DMS53 (cell line): ENCODE measurements at regions not wholly inside any gene's neighbourhood (a gene's known extent, or its start where the extent isn't known, plus 50 kb on each side); places are given as distances from the start of the nearest gene placed in this dataset.
A peak's percentile ranks its signal among the peaks of the same experiment; 100 is the strongest.
"Not testable (repeated sequence)": the region's sequence is repeated elsewhere in the genome, so short reads cannot be mapped to it uniquely, and the experiment has no call there.

ENCODE experiments used
- DNase-seq: peaks from one replicate; lab custom pipeline; 2025; lab: John Stamatoyannopoulos, UW

DNA sequence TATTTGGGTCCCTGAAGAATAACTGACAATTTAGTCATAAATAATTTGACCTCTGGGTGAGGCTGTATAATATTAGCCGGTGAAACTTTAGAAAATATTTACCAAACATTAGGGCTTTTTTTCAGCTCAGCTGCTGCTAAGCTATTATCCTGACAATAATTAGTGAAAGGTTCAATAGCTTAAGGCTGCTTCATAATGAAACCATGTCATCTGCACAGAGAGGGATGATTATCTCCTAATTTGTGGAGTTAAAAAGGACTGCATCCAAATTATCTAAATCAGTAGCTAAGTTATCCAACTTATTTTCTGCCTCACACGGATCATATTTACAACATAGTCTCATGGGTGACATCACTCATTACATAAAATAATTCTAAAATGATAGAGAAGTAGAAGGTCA, 1249.8 kb downstream of the RAPGEF2 start:
- no peak for DNase-seq

DNA sequence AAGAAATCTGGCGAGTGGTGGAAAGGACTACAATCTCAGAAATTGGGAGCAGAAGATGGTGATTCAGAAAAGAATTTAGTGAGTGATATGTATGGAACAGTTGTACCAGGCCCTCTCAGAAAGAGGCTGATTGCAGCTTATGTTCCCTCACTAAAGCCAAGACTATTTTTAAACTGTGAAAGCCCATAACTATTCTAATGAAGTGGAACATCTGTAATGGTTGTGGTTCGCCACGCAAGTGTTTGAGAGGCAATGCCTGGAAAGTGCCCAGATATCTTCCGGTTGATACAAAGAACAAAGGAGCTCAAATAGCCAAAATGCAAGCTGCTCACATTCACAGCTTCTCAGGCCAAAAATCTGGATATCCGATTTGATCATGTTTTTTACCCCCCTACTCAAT, 1250.7 kb downstream of the RAPGEF2 start:
- no peak for DNase-seq

DNA sequence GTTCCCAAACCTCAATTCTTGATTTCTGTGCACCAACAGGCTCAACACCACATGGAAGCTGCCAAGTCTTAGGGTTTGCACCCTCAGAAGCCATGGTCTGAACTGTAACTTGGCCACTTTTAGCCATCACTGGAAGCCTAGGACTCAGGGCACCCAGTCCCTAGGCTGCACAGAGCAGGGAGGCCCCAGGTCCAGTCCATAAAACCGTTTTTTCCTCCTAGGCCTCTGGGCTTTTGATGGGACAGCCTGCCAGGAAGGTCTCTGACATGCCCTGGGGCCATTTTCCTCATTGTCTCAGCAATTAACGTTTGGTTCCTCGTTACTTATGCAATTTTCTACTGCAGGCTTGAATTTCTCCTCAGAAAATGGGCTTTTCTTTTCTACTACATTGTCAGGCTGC, 1259.6 kb downstream of the RAPGEF2 start:
- no peak for DNase-seq

DNA sequence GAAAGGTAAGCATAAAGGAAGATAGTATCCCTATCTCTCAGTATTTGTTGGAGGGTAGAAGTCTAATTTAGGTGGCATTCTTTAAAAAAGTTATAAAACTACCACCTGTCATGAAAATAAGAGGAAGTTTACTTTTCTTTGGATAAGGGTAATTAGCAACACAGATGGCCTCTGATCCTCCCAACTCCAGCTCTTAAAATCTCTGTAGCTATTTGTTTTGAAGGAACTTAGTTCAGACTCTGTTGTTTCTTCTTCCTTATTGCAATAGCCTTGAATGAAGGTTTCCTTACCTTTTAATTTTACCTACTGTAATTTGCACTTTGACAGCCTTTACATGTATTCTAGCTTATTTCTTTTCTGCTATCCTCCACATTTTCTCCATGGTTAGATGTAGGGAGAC, 1261.3 kb downstream of the RAPGEF2 start:
- peak; percentile 16 for DNase-seq

DNA sequence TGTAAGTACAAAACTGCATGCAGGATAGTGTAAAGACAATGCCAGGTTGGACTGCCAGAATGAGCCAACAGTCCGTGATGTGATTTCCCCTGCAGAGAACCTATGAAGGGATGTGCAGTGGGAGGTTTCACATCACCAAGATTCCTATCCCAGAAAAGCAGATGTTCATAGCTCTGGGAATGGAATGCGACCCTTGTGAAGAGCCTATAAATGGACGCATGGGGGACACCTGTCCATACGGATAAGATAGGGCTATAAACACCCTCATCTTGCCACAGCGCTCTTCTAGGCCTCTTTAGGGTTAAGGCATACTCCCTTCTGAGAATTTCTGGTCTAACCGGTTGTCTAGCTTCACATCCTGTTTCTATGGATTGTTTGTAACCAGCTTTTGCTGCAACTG, 1261.8 kb downstream of the RAPGEF2 start:
- DNase-seq, result peak; percentile 75

DNA sequence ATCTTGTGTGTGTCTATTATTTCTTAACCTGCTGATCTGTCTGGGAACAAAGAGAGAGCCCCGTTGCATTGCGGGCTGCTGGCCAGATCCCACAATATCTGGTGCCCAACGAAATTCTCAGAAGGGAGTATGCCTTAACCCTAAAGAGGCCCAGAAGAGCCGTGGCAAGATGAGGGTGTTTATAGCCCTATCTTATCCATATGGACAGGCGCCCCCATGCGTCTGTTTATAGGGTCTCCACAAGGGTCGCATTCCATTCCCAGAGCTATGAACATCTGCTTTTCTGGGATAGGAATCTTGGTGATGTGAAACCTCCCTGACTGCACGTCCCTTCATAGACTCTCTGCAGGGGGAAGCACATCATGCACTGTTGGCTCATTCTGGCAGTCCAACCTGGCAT, 1262.5 kb downstream of the RAPGEF2 start:
- DNase-seq, result peak; percentile 4

DNA sequence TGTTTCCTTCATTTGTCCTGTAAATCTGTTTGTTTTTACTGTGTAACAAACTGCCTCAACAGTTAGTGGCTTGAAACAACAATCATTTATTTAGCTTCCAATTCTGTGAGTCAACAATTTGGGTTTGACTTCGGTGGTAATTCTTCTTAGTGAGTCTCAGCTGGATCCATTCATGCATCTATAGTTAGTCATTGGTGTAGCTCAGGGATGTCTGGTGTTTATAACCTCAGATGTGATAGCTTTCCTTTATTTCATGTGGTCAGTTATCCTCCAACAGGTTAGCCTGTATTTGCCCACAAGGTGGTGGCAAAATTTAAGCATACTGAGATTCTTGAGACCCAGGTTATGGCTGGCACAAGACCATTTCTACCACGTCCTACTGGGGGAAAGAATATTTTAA, 1267.2 kb downstream of the RAPGEF2 start:
- peak; percentile 12 for DNase-seq

DNA sequence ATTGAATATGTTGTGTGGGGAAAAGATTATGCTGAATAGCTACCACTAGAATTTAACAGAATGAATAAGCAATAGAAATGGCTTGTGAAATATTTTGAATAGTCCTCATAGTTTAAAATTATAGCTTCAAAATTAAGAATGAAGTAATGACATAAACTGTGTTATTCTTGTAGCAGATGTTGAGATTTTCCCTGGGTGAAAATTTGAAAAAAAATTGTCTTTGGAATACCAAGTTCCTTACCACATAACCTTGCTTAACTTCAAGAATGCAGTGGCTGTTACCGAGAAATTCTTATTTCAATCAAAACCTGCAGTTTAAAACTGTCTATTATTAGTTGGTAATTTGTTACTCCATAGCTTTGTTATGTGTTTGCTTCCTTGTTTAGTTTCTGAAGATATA, 1268.6 kb downstream of the RAPGEF2 start:
- no peak for DNase-seq

DNA sequence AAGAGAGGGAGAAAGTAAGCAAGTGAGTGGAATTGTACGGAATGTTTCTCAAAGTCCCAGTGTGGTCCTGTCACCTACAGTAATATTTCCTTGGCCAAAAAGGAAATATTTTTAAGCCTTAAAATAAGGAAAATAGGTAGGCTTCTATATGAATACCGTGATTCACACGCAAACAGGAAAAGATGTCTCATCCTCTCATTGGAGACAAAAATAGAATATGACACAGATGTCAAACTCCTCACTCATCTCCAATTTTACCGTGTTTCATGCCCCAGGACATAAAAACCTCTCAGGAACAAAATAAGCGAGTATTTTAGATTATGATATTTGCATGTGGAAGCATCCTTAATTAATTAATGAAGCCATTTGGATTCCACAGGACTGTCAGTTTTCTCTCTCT, 1269.5 kb downstream of the RAPGEF2 start:
- no peak for DNase-seq

DNA sequence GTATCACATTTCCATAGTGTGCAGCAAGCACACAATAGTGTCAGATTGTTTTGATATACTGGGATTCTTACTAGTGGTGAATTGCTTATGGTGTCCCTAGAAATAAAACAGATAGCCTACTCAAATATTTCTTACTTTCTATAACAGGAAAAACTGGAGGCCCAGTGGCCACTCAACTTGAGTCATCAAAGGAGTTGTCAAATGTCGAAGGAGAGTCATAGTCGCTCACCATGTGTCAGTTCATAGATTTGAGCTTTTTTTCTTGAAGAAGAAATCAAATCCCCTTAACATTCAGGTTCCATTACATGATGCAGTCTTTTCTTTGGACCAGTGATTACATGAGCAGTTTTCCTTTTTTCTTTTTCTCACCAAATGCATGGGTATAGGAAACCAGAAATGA, 1271.0 kb downstream of the RAPGEF2 start:
- DNase-seq, result no peak

DNA sequence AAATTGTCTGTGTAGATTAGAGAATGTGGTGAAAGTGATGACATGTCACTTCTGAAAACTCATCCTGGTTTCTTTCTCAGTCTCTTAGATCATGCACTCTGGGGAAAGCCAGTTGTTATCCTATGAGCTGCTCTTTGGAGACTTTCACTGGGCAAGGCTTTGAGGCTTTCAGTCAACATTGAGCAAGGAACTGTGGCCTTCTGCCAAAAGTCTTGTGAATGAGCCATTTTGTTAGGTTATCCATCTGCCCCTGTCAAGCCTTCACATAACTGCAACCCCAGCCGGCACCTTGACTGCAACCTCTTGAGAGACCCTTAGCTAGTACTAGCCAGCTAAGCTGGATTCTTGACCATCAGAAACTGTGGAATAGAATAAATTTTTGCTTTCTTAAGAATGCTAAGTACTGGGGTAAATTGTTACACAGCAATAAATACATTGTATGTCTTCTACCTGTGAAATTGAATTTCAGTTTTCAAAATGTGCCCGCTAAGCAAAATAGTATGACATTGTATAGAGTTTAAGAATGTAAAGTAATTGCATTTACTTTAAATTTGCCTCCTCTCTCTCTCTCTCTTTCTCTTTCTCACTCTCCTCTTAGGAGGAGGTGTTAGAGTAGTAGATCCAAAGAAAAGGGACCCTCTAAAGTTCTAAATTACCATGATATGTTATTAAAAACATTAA, 1273.0 kb downstream of the RAPGEF2 start:
- DNase-seq, result peak; percentile 4

DNA sequence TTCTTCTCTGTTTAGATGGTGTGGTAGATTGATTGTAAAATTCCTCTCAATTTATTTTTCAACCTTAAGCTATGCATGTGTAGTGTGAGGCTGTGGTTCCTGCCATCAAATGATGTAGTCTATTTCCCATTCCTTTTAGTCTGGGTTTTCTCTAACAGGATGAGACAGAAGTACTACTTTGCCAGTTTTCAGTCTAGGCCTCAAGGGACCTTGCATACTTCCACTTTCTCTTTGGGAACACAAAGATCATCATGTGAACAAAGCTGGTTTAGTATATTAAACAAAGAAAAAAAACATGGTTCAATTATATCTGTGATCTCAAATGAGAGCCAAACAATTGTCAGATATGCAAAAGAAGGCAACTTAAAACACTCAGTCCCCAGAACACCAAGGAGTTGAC, 1284.0 kb downstream of the RAPGEF2 start:
- no peak for DNase-seq

DNA sequence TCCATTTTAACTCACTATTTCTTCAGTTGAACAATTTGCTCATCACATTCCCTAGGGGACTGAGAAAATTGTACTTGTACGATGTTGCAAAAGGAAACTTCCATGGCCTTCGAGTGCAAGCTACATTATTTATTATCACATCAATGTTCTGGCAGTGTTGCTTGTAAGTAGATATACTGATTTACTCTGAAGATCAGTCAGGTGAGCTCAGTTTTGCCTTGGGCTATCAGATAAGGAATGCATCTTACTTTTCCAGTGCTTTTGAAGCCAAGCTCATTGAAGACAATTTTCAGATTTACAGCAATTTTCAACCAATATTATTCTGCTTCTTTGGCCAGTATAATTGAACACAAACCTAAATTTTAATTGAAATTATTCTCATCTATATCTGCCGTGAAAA, 1296.9 kb downstream of the RAPGEF2 start:
- DNase-seq, result no peak

DNA sequence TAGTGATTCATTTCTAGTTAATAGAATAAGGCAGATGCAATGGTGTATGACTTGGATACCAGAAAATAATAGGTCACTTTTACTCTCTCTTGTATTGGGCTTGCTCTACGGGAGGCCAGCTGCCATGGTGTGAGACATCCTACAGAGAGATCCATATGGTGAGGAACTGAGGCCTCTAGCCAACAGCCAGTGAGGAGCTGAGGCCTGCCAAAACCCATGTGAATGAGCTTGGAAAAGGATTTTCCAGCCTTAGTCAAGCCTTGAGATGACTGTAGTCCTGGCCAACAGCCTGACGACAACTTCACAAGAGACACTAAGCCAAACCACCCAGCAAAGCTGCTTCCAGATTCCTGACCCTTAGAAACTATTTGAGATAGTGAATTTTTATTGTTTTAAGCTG, 1300.2 kb downstream of the RAPGEF2 start:
- DNase-seq, result no peak

DNA sequence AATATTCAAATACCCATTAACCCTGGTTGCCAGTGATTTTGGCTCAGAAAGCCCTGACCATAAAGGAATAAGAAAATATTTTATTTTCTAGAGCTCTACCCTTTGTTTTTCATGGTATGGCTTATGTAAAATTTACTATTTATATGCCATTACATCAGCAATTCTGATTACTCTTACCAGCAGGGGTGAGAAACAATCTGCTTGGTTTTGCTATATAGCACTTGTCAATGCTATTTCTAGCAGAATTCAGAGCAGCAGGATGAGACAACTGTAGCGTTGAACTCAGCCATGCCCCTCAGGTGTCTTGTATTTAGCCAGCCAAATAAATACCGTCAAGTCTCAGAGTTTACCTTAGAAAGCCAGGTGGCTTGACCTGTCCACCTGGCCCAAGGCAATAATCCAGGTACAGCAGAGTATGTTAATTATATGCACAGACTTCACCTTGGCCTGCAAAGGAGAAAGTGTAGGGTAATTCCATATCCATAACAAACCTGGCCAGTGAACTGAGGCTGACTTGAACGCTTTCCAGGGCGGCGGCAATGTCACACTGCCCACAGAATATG, 1303.5 kb downstream of the RAPGEF2 start:
- no peak for DNase-seq

DNA sequence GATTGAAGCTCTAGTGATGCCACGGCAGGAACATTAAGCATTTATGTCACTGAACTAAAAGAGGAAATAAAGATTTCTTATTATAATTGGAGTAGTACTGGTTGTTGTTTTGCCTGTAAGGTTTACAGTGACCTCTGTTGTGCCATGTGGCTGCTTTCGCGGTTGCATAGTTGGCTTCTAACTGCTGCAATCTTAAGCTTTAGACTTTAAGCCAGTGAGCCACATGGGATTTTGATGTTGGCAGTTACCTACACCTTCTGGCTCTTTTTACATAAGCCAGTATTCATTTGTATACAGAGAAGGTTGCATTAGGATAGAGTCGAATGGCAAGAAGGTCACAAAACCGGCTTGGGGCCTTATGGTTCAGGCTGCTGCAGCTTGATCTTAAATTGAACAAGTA, 1311.6 kb downstream of the RAPGEF2 start:
- DNase-seq, result no peak

DNA sequence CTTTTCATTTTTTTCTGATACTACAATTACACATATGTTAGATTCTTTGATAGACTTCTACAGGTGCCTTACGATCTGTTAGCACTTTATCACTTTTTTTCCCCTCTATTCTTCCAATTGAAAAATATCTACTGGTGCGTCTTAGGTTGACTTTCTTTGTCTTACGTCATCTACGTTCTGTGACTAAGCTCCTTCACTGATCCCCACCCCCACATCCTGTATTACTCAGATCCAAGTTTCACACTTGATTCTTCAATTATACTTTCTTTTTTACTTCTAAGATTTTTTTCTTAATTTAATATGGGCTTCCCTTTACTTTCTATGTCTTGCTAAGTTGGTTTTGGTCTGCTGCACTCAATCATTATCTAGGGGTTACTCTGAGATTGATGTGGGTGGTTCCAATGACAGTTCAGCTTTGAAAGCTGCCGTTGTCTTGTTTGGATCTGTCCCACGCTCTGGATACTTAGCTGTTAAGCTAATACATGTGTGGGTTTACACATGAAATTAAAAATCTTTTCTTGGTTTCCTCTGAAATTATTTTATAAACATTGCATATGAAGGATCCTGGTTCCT, 1321.1 kb downstream of the RAPGEF2 start:
- DNase-seq, result no peak

DNA sequence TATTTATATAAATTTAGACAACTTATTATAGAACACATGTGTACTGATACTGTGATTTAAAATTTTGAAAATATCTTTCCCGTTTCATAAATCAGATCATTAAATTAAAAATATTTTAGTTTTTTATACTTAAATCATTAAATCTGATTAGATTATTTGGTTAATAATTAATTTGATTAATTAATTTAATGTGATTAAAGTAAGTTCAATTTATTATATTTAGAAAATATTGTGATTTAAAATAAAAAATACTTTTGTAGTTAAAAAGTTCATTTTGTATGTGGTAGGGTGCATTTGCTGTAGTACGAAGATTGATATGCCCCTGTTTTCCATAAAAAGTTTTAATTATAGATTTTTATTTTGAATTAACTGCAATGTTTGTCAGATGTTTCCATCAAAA, 1323.4 kb downstream of the RAPGEF2 start:
- no peak for DNase-seq

DNA sequence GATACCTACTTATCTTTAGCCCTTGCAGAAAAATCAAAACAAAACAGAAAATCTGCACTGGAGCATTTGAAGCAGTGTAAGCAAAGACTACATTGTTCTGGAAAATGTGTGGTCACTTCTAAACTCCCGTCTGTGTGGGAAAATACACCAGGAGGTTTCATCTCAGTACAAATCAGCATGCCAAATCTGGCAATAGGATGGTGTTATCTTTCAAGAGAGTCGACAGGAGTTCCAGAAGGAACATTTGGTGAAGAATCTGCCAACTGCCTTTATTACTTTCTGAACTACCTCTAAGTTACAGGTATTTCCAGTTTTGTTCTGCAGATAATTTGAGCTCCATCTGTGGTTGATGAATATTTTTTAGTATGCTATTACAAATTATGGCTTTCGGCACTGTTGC, 1348.0 kb downstream of the RAPGEF2 start:
- DNase-seq, result no peak

DNA sequence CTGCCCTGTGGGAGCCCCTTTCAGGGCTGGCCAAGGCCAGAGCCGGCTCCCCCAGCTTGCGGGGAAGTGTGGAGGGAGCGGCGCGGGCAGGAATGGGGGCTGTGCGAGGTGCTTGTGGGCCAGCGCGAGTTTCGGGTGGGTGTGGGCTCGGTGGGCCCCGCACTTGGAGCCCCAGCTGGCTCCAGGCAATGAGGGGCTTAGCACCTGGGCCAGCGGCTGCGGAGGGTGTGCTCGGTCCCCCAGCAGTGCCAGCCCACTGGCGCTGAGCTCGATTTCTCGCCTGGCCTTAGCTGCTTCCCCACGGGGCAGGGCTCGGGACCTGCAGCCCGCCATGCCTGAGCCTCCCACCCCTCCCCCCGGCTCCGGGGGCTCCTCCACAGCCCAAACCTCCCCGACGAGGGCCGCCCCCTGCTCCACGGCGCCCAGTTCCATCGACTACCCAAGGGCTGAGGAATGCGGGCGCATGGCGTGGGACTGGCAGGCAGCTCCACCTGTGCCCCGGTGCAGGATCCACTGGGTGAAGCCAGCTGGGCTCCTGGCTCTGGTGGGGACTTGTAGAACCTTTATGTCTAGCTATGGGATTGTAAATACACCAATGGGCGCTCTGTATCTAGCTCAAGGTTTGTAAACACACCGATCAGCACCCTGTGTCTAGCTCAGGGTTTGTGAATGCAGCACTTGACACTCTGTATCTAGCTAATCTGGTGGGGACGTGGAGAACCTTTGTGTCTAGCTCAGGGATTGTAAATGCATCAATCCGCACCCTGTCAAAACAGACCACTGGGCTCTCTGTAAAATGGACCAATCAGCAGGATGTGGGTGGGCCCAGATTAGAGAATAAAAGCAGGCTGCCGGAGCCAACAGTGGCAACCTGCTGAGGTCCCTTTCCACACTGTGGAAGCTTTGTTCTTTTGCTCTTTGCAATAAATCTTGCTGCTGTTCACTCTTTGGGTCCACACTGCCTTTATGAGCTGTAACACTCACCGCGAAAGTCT, 1379.1 kb downstream of the RAPGEF2 start:
- not testable (repeated sequence) for DNase-seq

DNA sequence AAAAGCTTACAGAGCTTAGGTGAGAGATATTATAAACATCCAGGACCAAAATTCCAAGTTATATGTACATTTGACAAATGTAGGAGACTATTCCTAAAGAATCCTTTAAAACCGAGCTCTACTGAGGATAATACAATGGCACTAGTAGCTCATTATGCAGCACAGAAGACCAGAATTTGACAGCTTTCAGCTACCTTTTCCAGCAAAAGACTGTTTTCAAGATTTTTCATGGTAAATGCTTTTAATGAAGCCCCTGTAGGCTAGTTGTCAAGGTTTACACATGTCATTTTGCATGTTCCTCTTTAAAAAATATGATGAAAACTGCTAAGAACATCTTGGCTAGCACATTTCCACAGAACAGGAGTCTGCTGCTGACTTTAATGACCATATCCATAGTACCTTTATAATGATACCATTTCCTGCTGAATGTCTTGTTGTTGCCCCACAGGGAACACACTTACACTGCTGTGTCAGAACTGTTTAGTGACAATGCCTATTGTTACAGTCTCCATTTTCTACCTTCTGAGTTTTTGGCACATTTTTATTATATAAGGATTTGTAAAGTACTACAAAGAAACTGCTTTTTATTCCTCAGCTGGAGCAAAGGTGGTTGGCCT, 1382.3 kb downstream of the RAPGEF2 start:
- no peak for DNase-seq

DNA sequence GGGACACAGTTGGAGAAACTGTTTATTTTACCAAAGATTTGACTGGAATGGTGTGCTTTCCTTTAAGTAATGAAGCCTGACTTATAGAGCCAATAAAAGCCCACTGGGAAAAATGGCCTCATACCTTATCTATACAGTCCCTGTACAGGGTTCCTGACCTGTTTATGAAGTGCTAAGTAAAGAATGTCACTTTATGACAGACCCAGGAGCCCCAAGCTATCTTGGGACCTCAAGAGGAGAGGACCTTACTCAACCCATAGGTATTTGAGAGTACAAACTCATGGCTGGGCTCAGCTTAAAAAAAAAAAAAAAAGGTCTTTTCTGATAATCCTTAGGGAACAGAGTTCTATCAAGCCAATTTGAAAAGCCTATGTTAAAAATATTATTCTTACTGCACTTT, 1389.3 kb downstream of the RAPGEF2 start:
- DNase-seq, result no peak
